Retina (tissue), 1 donor: ENCODE measurements at regions not wholly inside any gene's neighbourhood (a gene's known extent, or its start where the extent isn't known, plus 50 kb on each side); places are given as distances from the start of the nearest gene placed in this dataset.
"Not testable (repeated sequence)": the region's sequence is repeated elsewhere in the genome, so short reads cannot be mapped to it uniquely, and the experiment has no call there.

Source experiments
- DNase-seq: peaks from one replicate; pipeline ENCODE4 v3.0.0-alpha.2; 2016

GRCh38 chr14:61602003-61602732, 93.1 kb upstream of the HIF1A start:
- DNase-seq = peak; percentile 33

- DNase-seq = peak; percentile 50
Observed at GRCh38 chr14:61602733-61603077, 92.6 kb upstream of the HIF1A start.

- no peak for DNase-seq
Observed at GRCh38 chr14:61603736-61604135, 91.6 kb upstream of the HIF1A start.

- peak; percentile 85 for DNase-seq
Observed at GRCh38 chr14:61607570-61608244, 87.6 kb upstream of the HIF1A start.

GRCh38 chr14:61608245-61609165, 86.8 kb upstream of the HIF1A start:
- DNase-seq = peak; percentile 95

- DNase-seq = peak; percentile 95
Observed at GRCh38 chr14:61609191-61609843, 86.0 kb upstream of the HIF1A start.

- DNase-seq = no peak
Observed at GRCh38 chr14:61609884-61610283, 85.4 kb upstream of the HIF1A start.

GRCh38 chr14:61610900-61611299, 84.4 kb upstream of the HIF1A start:
- peak; percentile 8 for DNase-seq

GRCh38 chr14:61611880-61612630, 83.3 kb upstream of the HIF1A start:
- DNase-seq = no peak

GRCh38 chr14:61613006-61613405, 82.3 kb upstream of the HIF1A start:
- not testable (repeated sequence) for DNase-seq

GRCh38 chr14:61614693-61615092, 80.6 kb upstream of the HIF1A start:
- no peak for DNase-seq

GRCh38 chr14:61615743-61616523, 79.4 kb upstream of the HIF1A start:
- peak; percentile 40 for DNase-seq

GRCh38 chr14:61616524-61617185, 78.7 kb upstream of the HIF1A start:
- DNase-seq = no peak

- DNase-seq = no peak
Observed at GRCh38 chr14:61618448-61618847, 76.9 kb upstream of the HIF1A start.

GRCh38 chr14:61619494-61619893, 75.8 kb upstream of the HIF1A start:
- DNase-seq = peak; percentile 10

- DNase-seq = no peak
Observed at GRCh38 chr14:61620130-61620946, 75.0 kb upstream of the HIF1A start.

- no peak for DNase-seq
Observed at GRCh38 chr14:61621444-61621843, 73.9 kb upstream of the HIF1A start.

GRCh38 chr14:61622051-61622450, 73.3 kb upstream of the HIF1A start:
- no peak for DNase-seq

- DNase-seq = no peak
Observed at GRCh38 chr14:61623927-61624326, 71.4 kb upstream of the HIF1A start.

GRCh38 chr14:61625165-61625564, 70.1 kb upstream of the HIF1A start:
- no peak for DNase-seq
